ENCODE measurements at regions not wholly inside any gene's neighbourhood (a gene's known extent, or its start where the extent isn't known, plus 50 kb on each side); places are given as distances from the start of the nearest gene placed in this dataset.

GRCh38 chr12:76259660-76260389, 88.4 kb downstream of the BBS10 start:
- Histone ChIP-seq H3K27ac (ENCODE audit: extremely low read depth, low read depth, low read length) (no peak overlapping the region), H3K4me3 (ENCODE audit: low read depth, low read length) (no peak overlapping the region), H3K9me3 (ENCODE audit: control insufficient read depth, insufficient read depth, low read depth, low read length) (no peaks in the 10 kb centered on the region), H3K36me3 (ENCODE audit: control insufficient read depth in 2 of 2, insufficient read depth in 1 of 2, low read length in 2 of 2) (no peaks in the 10 kb centered on the region), H3K4me1 (ENCODE audit: control insufficient read depth, insufficient read depth, low read length) (0 out of 2 replicates have a peak, but pooled peaks cover 3% of the 10 kb centered on the region)
- ChIA-PET POLR2A (no interaction called here), CTCF (interaction anchor here (0.6 to 0.7 kb wide), 2 partner anchors 776 to 779 kb away, joined by 3 to 5 read pairs; no protein-coding TSS in a partner anchor)
- no peak for TF ChIP-seq TRIM28 (IDR thresholded peaks at IDR 0.05; ENCODE audit: borderline replicate concordance, low read length)
- no peak for TF ChIP-seq KLF9 (tag by site-specific recombination; IDR thresholded peaks at IDR 0.05; ENCODE audit: low read depth)

GRCh38 chr12:76259106-76259505, 89.1 kb downstream of the BBS10 start:
- Histone ChIP-seq H3K27ac (ENCODE audit: extremely low read depth, low read depth, low read length) (no peak overlapping the region), H3K4me3 (ENCODE audit: low read depth, low read length) (no peak overlapping the region), H3K4me1 (ENCODE audit: control insufficient read depth, insufficient read depth, low read length) (0 out of 2 replicates have a peak, but pooled peaks cover 3% of the 10 kb centered on the region), H3K9me3 (ENCODE audit: control insufficient read depth, insufficient read depth, low read depth, low read length) (no peaks in the 10 kb centered on the region), H3K36me3 (ENCODE audit: control insufficient read depth in 2 of 2, insufficient read depth in 1 of 2, low read length in 2 of 2) (no peaks in the 10 kb centered on the region)
- ChIA-PET CTCF (no interaction called here), POLR2A (no interaction called here)
- TF ChIP-seq ZNF155 (tag by site-specific recombination; IDR thresholded peaks at IDR 0.05) (no peak), ZNF654 (tag by site-specific recombination; IDR thresholded peaks at IDR 0.05; ENCODE audit: low read depth) (no peak), ZNF394 (tag by site-specific recombination; IDR thresholded peaks at IDR 0.05; ENCODE audit: borderline replicate concordance) (no peak), GLIS1 (tag by site-specific recombination; IDR thresholded peaks at IDR 0.05) (no peak), ZNF830 (tag by site-specific recombination; IDR thresholded peaks at IDR 0.05; ENCODE audit: low read depth) (no peak), ZNF585B (tag by site-specific recombination; IDR thresholded peaks at IDR 0.05) (no peak), ZNF514 (tag by site-specific recombination; IDR thresholded peaks at IDR 0.05) (no peak), ZNF366 (tag by site-specific recombination; conservative IDR thresholded peaks at IDR 0.05) (no peak), ZNF555 (tag by site-specific recombination; conservative IDR thresholded peaks at IDR 0.05) (no peak), BCL11B (tag by site-specific recombination; IDR thresholded peaks at IDR 0.05; ENCODE audit: low read depth) (no peak), ZBTB17 (tag by site-specific recombination; IDR thresholded peaks at IDR 0.05) (no peak), ZBTB20 (tag by site-specific recombination; IDR thresholded peaks at IDR 0.05) (no peak), SP2 (tag by site-specific recombination; IDR thresholded peaks at IDR 0.05) (no peak), ZNF398 (tag by site-specific recombination; IDR thresholded peaks at IDR 0.05) (no peak)

GRCh38 chr12:76256904-76257303, 91.3 kb downstream of the BBS10 start:
- no peak for TF ChIP-seq ZNF223 (tag by site-specific recombination; IDR thresholded peaks at IDR 0.05)
- TF ChIP-seq ZNF488 (tag by site-specific recombination; IDR thresholded peaks at IDR 0.05) = no peak
- TF ChIP-seq ZNF777 (tag by site-specific recombination; IDR thresholded peaks at IDR 0.05; ENCODE audit: borderline replicate concordance) = no peak
- no peak for TF ChIP-seq ELK4 (IDR thresholded peaks at IDR 0.05; ENCODE audit: borderline replicate concordance, low read depth, low read length)
- no peak for TF ChIP-seq BCL11B (tag by site-specific recombination; IDR thresholded peaks at IDR 0.05; ENCODE audit: low read depth)
- no peak for TF ChIP-seq ZSCAN5A (tag by site-specific recombination; IDR thresholded peaks at IDR 0.05)
- TF ChIP-seq ZNF169 (tag by site-specific recombination; IDR thresholded peaks at IDR 0.05) = no peak
- no peak for TF ChIP-seq ZNF548 (tag by site-specific recombination; IDR thresholded peaks at IDR 0.05)
- no peak for TF ChIP-seq ZNF114 (tag by site-specific recombination; IDR thresholded peaks at IDR 0.05)
- TF ChIP-seq ZNF830 (tag by site-specific recombination; IDR thresholded peaks at IDR 0.05; ENCODE audit: low read depth) = no peak
- POLR2A ChIA-PET = no interaction called here
- CTCF ChIA-PET = interaction anchor here (0.6 kb wide), 1 partner anchor 14 kb away, joined by 3 read pairs; no protein-coding TSS in a partner anchor

More at GRCh38 chr12:76256904-76257303, 91.3 kb downstream of the BBS10 start:
- Histone ChIP-seq H3K9me3 (ENCODE audit: control insufficient read depth, insufficient read depth, low read depth, low read length) (no peaks in the 10 kb centered on the region), H3K27ac (ENCODE audit: extremely low read depth, low read depth, low read length) (no peak overlapping the region), H3K4me3 (ENCODE audit: low read depth, low read length) (no peak overlapping the region), H3K4me1 (ENCODE audit: control insufficient read depth, insufficient read depth, low read length) (0 out of 2 replicates have a peak, but pooled peaks cover 3% of the 10 kb centered on the region), H3K36me3 (ENCODE audit: control insufficient read depth in 2 of 2, insufficient read depth in 1 of 2, low read length in 2 of 2) (no peaks in the 10 kb centered on the region)

Data from HEK293 (cell line).